HepG2 (cell line): ENCODE measurements at regions not wholly inside any gene's neighbourhood (a gene's known extent, or its start where the extent isn't known, plus 50 kb on each side); places are given as distances from the start of the nearest gene placed in this dataset.

Experiments used
- POLR2A ChIP-seq, 2 experiments: IDR thresholded peaks; 2 replicates each; pipeline ENCODE4 v1.6.1; 2011; ENCODE audit warnings: low read depth in 2 of 2, low read length in 2 of 2, mild to moderate bottlenecking in 1 of 2, moderate library complexity in 1 of 2; ENCODE audit not compliant: insufficient read depth in 1 of 2
- TOE1 ChIP-seq: sonication (generic); formaldehyde crosslinking; IDR thresholded peaks from 2 replicates; pipeline ENCODE4 v1.4.0; 2020; ENCODE audit warnings: mild to moderate bottlenecking, missing genetic modification reagents
- ZNF792 ChIP-seq: IDR thresholded peaks from 2 replicates; pipeline ENCODE4 v1.6.1; 2016

DNA sequence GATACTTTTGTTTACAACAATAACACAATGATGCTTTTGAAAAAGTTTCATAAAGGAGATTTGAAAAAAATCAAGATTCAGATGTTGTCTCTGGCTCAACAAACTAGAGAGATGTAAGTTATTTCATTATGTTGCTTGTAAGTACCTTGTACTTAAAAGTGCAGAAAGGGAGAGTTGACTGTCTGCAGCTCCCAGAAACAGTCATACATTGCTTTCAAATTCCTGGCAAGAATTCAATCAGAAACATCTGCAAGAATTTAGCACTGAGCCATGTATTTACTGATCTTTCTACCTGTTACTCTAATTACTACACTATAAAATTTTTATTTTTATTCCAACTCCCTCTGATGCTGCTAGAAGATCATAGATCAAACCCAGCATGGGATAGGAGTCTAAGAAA, 1261.3 kb upstream of the SPRY2 start:
- TF ChIP-seq ZNF792 (CRISPR knock-in tag) = no peak
- TF ChIP-seq POLR2A (IDR thresholded peaks at IDR 0.05; ENCODE audit: insufficient read depth in 1 of 2, low read depth in 2 of 2, low read length in 2 of 2) = no peak
- no peak for TF ChIP-seq TOE1
